IMR-90 (cell line): ENCODE measurements at regions not wholly inside any gene's neighbourhood (a gene's known extent, or its start where the extent isn't known, plus 50 kb on each side); places are given as distances from the start of the nearest gene placed in this dataset.

ENCODE experiments used
- CEBPB ChIP-seq: IDR thresholded peaks from 2 replicates; pipeline ENCODE4 v1.6.1; 2012; ENCODE audit warnings: low read depth, low read length, improper control_type of control experiment
- CTCF ChIP-seq: conservative IDR thresholded peaks from 2 replicates; pipeline ENCODE4 v1.5.1; 2012; ENCODE audit warnings: mild to moderate bottlenecking, low read depth, low read length, improper control_type of control experiment
- ELK1 ChIP-seq: fragments of 150-350 bp; IDR thresholded peaks from 2 replicates; pipeline ENCODE4 v1.6.1; 2016; ENCODE audit warnings: low read depth, mild to moderate bottlenecking, low read length, moderate library complexity, borderline replicate concordance
- NFE2L2 ChIP-seq: fragments of 150-350 bp; IDR thresholded peaks from 2 replicates; pipeline ENCODE4 v1.6.1; 2016; ENCODE audit warnings: low read depth, mild to moderate bottlenecking, low read length
- POLR2A ChIP-seq: IDR thresholded peaks from 2 replicates; pipeline ENCODE4 v1.6.1; 2012; ENCODE audit warnings: mild to moderate bottlenecking, low read depth, low read length
- RAD21 ChIP-seq: IDR thresholded peaks from 2 replicates; pipeline ENCODE4 v1.6.1; 2012; ENCODE audit warnings: low read length, improper control_type of control experiment
- RCOR1 ChIP-seq: IDR thresholded peaks from 2 replicates; pipeline ENCODE4 v1.6.1; 2012; ENCODE audit warnings: mild to moderate bottlenecking, low read length, improper control_type of control experiment; ENCODE audit not compliant: insufficient replicate concordance

- TF ChIP-seq CTCF (no peak), RCOR1 (no peak), NFE2L2 (no peak), POLR2A (no peak), ELK1 (no peak), CEBPB (no peak), RAD21 (no peak)
Measured at GRCh38 chr2:184472481-184472880, 125.8 kb upstream of the ZNF804A start.
